VCaP (cell line): ENCODE measurements at regions not wholly inside any gene's neighbourhood (a gene's known extent, or its start where the extent isn't known, plus 50 kb on each side); places are given as distances from the start of the nearest gene placed in this dataset.

Experiments
- H3K27ac ChIP-seq: fragments of 450-650 bp; 2 replicates; pipeline ENCODE4 v1.5.1; 2017
- TF ChIP-seq, protein P1 (sequence below): fragments of 450-650 bp; conservative IDR thresholded peaks from 2 replicates; pipeline ENCODE4 v1.5.1; 2017; ENCODE audit warnings: mild to moderate bottlenecking, moderate library complexity

GRCh38 chr16:6483469-6484033, 849.1 kb upstream of the RBFOX1 start:
- TF ChIP-seq, protein P1, sequence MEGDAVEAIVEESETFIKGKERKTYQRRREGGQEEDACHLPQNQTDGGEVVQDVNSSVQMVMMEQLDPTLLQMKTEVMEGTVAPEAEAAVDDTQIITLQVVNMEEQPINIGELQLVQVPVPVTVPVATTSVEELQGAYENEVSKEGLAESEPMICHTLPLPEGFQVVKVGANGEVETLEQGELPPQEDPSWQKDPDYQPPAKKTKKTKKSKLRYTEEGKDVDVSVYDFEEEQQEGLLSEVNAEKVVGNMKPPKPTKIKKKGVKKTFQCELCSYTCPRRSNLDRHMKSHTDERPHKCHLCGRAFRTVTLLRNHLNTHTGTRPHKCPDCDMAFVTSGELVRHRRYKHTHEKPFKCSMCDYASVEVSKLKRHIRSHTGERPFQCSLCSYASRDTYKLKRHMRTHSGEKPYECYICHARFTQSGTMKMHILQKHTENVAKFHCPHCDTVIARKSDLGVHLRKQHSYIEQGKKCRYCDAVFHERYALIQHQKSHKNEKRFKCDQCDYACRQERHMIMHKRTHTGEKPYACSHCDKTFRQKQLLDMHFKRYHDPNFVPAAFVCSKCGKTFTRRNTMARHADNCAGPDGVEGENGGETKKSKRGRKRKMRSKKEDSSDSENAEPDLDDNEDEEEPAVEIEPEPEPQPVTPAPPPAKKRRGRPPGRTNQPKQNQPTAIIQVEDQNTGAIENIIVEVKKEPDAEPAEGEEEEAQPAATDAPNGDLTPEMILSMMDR = no peak
- H3K27ac ChIP-seq = no peak overlapping the region

GRCh38 chr16:6482696-6483468, 849.8 kb upstream of the RBFOX1 start:
- H3K27ac ChIP-seq = no peak overlapping the region
- TF ChIP-seq, protein P1 = no peak

DNA sequence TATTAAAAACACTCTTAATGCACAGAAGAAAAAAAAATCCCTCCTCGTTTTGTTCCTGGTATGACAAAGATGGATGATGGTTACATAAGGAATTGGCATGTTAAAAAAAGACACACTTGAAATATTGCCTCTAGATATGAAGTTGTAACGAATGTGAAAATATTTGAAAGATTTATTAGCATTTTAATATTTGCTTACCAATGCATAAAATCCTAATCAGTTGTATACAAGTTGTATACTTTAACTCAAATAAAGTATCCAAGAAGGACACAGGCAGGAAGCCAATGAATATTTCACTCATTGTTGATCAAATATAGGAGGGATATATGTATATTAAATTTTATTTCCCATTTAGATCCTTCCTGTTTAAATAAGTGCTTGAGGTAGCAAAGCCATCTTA, 850.8 kb upstream of the RBFOX1 start:
- TF ChIP-seq, protein P1 = no peak
- no peak overlapping the region for H3K27ac ChIP-seq

DNA sequence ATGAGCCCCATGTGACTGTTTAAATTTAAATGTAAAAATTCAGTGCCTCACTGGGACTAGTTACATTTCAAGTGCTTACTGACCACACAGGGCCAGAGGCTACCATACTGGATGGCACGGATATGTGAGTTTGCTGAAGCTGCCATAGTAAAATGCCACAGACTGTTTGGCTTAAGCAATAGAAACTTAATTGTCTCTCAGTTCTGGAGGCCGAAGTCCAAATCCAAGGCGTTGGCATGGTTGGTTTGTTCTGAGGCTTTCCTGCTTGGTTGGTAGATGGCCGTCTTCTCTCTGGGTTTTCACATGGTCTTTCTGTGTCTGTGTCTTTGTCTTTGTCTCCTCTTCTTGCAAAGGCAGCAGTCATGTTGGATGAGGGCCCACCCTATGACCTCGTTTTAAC, 878.9 kb upstream of the RBFOX1 start:
- TF ChIP-seq, protein P1 = no peak
- no peak overlapping the region for H3K27ac ChIP-seq

DNA sequence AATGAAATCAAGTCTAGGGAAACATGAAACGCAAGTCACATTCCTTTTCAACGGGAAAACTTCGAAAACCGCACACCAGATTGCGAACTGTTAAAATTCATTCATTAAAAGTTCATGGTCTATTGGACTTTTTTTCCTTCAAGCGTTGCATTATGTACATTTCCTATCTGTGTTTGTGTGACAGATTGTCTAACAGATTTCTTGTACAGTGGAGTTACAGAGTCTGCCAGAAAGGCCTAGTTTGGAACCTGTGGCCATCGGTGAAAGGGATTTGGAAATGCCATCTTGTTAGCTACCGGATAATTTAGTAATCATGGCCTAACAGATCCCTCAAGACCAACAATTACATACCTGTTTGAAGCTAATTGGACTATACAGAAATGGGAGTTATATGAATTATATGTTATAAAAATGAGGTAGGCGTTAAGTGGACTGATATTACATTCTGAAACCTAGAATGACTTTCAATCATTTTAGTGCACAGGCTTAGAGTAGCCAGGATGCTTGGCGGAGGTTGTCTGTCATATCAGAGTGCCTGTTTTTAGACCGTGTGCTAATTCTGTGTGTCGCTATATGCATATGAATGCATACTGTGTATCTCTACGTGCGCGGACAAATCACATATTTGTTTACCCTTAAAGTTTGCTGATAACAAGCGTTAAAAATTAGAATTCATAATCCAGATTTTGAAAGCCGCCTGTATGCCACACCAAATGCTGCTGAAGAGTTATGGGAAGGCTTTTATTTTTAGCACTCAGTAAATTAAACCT, 885.4 kb upstream of the RBFOX1 start:
- H3K27ac ChIP-seq = no peak overlapping the region
- TF ChIP-seq, protein P1 = no peak

- TF ChIP-seq, protein P1 = no peak; the same call in 1 of the 2 replicates
- H3K27ac ChIP-seq = no peak overlapping the region
These were observed 886.3 kb upstream of the RBFOX1 start for GRCh38 chr16:6446370-6446769.

GRCh38 chr16:6439129-6439528, 893.5 kb upstream of the RBFOX1 start:
- no peak overlapping the region for H3K27ac ChIP-seq
- TF ChIP-seq, protein P1 = no peak
